HG03575 (cell line): ENCODE measurements at regions not wholly inside any gene's neighbourhood (a gene's known extent, or its start where the extent isn't known, plus 50 kb on each side); places are given as distances from the start of the nearest gene placed in this dataset.

Source experiments
- ATAC-seq: cut with Tn5 transposase; IDR thresholded peaks from one replicate; pipeline ENCODE4 v1.9.1; 2021; ENCODE audit not compliant: unreplicated experiment, insufficient number of reproducible peaks, low FRiP score; ENCODE audit errors: extremely low read depth

DNA sequence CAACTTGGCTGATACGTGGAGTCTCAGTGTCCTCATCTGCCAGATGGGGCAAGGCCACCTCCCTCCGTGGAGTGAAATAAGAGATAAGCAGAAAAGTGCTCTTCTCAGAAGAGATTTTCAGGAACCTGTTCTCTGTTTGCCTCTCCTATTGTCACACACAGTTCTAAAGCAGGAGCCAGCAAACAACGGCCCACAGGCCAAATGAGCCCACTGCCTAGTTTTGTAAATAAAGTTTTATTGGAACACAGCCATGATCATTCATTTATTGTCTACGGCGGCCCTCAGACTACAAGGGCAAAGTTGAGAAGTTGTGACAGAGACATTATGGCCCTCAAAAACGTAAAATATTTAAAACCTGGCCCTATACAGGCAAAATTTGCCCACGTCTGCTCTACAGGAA is 256.8 kb upstream of the IGF1R start:
- no peak for ATAC-seq

DNA sequence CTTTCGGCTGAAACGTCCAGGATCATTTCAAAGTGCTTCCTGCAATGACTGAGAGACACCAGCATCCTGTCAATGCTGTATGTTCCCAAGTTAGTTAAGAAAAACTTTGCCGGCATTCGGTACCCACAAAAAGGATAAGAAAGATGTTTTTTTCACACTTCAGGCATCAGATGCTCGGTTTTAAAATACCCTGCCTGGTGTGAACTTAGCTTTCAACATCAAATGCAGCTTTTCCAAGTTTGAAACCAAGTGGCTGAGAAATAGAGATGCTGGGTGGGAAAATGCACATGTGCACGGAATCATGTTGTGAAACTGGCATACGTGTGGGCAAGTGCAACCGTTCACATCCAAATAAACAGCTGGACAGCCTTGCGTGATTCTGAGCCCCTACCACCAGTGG is 254.9 kb upstream of the IGF1R start:
- no peak for ATAC-seq

GRCh38 chr15:98394546-98394945 is 253.8 kb upstream of the IGF1R start:
- ATAC-seq, result no peak

- ATAC-seq, result no peak
Observed at GRCh38 chr15:98395974-98396610, 252.2 kb upstream of the IGF1R start.

- no peak for ATAC-seq
Observed at GRCh38 chr15:98397419-98397818, 250.9 kb upstream of the IGF1R start.

DNA sequence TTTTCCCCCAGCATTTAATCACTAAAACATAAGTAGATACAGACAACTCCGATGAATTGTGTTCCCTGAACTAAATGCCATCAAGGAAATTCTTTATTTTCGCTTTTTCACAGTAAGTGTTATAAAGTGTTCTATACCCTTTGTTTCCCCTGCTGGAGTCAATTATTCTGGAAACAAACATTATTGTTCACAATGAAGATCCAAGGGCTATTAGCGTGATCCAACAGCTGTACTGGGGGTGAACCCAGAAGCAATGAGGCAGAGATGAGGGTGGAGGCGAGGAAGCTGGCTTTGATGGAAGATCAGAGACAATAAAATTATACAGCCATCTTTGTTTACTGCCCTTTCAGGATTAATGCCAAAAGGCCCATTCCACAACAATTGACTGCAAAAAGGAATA is 250.3 kb upstream of the IGF1R start:
- ATAC-seq, result no peak

GRCh38 chr15:98398886-98399285 is 249.5 kb upstream of the IGF1R start:
- no peak for ATAC-seq

DNA sequence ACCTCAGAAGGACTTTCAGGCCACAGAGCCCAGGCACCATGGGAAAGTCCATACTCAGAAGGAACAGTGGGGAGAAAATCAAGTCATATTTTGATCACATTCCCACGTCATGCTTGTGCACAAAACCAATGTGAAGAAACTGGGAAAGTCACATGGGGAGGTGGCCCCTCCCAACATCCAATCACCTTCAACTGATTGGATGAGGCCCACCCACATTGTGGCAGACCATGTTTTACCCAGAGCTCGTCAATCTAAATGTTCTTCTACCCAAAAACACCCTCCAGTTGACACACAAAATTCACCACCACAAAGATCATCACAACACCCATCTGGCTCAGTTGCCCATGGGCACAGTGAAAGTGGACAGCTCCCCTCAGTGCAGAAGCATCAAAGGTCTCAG is 248.2 kb upstream of the IGF1R start:
- ATAC-seq, result no peak

DNA sequence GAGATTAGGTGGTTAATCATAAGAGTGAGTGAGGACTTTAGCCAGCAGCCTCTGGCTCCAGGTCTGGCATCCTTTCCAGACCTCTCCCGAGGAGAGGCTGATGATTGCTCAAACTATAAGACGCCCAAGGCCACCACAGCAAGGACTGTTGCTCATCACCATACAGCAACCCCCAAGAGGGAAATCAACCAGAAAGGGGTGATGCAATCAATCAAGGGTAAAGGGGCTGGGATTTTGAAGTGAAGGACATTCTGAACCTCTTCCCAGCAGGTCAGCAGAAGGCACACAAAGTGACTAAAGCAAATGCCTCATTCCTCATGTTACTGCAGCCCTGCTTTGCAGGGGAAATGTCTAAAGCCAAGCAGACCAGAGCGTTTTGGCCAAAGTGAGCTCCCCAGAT is 247.3 kb upstream of the IGF1R start:
- no peak for ATAC-seq

DNA sequence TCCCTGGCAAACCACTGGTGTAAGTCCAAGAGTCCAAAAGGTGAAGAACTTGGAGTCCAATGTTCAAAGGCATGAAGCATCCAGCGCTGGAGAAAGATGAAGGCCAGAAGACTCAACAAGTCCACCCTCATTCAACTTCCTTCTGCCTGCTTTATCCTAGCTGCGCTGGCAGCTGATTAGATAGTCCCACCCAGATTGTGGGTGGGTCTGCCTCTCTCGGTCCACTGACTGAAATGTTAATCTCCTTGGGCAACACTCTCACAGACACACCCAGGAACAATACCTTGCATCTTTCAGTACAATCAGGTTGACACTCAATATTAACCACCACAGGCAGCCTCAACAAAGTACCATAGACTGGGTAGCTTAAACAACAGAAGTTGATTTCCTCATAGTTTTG is 245.9 kb upstream of the IGF1R start:
- no peak for ATAC-seq

DNA sequence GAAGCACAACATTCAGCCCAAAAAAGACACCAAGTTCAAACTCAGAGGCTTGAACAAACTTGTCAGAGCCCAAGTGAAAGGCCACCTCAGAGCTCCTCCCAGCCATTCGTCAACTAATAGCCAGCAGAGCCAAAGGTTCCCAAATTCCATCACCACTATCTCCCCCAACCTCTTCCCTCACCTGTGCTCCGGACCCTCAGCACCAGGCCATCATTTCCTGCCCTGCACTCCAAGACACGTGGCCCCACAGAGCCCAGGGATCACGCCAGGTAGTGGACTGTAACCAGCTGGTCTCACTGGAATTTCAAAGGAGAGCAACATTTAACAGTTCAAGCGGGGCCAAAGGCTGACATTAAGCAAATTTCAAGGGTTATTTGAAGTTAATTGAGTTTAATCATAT is 245.2 kb upstream of the IGF1R start:
- ATAC-seq, result no peak

DNA sequence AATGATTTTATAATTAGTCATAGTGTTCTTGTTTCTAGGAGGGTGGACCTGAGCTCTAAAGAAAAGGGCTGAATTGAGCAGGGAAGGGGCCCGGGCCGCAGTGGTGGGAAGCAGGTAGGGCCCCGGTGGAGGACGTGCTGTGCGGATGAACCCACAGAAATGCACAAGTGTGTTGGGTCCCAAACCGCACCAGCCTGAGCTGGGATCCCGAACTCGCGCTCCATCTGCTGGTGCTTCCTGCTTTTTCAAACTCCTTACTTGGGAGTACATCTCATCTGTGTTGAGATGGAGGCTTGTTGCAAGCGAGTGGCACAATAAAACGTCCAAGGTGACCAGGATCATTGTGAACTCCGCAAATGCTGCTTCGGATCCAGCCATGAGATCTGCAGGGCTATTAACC is 244.8 kb upstream of the IGF1R start:
- ATAC-seq, result no peak

- no peak for ATAC-seq
Observed at GRCh38 chr15:98405013-98405412, 243.3 kb upstream of the IGF1R start.

DNA sequence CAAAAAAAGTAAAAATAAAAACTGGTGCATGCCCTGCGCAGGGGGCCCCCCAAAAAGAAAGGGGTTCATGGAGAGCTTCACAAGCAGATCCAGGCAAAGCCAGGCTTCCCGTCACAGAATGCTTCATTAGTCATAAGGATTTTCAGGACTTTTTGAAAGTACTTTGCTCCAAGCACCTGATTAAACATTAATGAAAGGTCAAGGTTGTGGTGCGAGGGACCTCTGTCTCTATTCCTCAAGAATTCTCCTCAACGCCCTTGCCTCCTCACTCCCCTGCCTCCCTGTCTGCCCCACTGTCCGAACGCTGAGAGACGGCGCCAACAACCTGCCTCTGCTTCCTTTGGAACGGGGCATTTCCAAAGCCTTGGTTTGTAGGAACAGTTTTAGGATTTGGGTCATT is 240.1 kb upstream of the IGF1R start:
- ATAC-seq, result no peak

DNA sequence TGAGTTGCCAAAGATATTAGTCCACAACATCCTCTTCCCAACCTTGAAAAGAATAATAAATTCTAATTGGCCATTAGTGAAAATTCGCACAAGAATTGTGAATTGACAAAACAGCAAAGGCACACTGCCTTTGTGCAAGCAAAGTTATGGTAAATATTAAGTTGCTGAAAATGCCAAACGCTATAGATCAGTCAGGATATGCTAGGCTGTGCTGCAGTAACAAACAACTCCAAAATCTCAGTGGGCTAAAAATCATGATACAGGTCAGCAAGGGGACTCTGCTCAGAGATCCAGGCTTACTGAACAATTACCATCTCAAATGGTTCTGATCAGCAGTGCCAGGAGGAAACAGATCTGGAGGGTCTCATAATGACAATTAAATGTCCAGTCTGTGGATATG is 238.0 kb upstream of the IGF1R start:
- ATAC-seq, result no peak

GRCh38 chr15:98412852-98413251 is 235.5 kb upstream of the IGF1R start:
- ATAC-seq, result no peak

DNA sequence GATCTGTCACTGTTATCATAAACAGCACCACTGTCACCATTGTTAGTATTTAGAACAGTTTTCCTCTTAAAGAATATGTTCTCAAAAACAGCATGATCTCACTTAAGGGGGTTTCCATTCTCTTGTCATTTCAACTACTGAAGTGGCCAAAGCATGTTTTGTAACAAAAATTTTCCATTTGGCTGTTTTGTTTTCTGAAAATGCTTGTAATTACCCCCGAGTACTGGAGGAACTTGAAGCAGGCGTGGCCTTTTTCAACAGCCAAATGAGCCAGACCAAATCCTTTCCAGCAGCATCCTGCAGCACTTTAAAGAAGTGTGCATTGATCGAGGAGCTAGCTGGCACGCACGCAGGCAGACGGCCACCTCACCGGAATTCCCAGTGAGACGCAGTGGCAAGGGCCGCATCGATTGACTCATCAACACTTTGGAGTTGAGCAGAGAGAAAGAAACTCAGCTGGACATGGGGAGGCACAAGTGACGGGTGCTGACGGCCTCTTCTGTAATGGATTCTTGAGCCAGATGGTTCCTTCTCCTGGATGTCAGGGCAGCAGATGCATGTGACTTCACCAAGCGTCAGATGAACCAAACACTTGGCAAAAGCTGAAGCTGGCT is 234.3 kb upstream of the IGF1R start:
- ATAC-seq, result no peak

- no peak for ATAC-seq
Observed at GRCh38 chr15:98416222-98416855, 232.0 kb upstream of the IGF1R start.

DNA sequence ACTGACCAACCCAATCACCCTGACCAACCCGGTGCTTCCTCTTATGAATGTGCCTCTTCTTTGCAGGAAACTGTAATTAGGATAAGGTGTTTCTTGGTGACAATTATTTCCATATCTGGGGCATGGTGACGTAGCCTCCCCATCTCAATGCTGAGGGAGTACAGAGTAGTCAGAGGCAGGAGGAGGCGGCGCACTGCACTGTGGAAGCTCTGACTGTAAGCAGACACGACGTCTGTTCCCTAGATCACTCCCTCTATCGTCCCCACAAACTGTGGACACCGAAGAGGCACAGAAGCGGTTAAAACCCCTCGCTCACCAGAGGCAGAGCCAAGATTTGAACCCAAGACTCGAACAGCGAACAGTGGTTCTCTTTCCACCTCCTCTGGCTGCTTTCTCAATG is 231.0 kb upstream of the IGF1R start:
- ATAC-seq, result no peak

DNA sequence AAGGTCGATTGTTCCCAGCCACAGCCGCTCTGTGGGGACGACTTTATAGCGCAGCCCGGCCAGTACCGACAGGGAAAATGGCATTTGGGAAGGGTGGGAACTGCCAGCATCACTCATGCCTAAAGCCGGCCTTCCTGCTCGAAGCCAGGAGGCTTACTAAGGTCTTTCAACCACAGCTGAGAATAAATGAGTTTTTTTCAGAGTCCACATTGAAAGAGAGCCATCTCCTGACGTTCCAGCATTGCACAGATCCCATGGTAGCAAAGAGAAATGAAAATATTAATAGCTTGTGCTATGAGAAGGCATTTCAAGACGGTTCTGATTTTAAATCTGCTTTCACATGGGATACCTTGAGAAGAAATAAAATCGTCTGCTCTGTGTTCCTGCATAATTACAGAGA is 230.2 kb upstream of the IGF1R start:
- ATAC-seq, result no peak
